ENCODE measurements at regions not wholly inside any gene's neighbourhood (a gene's known extent, or its start where the extent isn't known, plus 50 kb on each side); places are given as distances from the start of the nearest gene placed in this dataset.
A peak's percentile ranks its signal among the peaks of the same experiment; 100 is the strongest.

DNA sequence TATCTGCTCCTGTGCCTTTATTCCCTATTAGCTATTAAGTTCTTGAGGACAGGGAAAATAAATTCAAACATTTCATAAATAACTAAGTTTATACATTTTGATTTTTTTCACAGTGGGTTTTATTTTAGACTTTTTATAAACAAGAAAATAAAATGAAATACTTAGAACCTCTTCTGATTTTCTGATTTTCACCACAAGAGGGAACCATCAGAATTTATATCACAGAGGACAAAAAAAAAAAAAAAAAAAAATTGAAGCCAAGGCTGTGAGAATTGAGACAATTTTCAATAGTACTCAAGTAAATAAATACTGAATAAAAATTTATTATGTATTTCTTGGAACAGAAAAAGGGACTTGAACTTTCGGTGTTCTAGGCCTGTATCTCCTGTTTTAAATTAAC, 288.1 kb downstream of the SH3BGRL start:
- peak; percentile 28 for FAIRE-seq

DNA sequence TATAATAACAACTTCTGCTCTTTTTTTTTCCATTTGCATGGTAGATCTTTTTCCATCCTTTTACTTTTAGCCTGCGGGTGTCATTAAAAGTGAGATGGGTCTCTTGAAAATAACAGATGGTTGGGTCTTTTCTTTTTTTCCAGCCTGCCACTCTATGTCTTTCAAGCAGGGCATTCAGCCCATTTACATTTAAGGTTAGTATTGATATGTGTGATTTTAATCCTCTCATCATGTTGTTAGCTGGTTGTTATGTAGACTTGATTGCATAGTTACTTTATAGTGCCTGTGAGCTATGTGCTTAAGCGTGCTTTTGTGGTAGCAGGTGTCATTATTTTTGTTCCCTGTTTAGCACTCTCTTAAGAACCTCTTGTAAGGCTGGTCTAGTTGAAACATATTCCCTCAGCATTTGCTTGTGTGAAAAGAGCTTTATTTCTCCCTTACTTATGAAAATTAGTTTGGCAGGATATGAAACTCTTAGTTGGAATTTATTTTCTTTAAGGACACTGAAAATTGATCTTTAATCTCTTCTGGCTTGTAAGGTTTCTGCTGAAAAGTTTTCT, 326.1 kb downstream of the SH3BGRL start:
- FAIRE-seq, result no peak

DNA sequence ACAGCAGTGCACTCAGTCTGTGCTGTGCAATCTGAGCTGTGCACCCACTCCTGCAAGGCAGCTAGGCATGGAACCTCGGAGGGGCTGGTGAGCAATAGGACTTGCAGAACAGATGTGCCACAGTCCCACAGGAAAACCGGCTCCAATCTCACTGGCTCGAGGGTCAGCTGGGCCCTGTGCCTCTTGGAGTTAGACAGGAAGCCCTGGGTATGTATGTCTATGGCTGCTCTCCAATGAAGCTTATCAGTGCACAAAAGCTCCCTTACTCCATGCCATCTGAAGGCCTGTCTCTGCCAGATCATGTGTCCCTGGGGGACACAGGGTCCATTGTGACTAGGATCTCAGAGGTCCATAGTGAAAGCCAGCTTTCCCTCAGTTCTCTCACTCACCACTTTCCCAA, 335.8 kb downstream of the SH3BGRL start:
- FAIRE-seq, result no peak

DNA sequence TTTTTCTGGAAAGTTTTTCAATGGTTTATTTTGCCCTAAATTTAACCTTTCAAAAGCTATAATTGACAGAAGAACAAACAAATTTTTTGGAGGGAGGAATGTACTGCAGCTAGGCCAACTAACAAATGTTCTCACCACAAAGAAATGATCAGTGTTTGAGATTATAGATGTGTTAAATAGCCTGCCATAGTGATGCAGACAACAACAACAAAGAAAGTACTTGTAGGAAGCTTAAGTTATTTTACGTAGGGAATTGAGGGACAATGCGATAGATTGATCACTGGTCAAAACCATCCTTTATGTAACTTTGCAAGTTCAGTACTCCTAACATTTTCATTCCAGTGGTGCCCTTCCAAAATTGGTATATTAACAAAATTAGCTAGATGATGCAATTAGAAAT, 340.4 kb downstream of the SH3BGRL start:
- FAIRE-seq, result no peak

DNA sequence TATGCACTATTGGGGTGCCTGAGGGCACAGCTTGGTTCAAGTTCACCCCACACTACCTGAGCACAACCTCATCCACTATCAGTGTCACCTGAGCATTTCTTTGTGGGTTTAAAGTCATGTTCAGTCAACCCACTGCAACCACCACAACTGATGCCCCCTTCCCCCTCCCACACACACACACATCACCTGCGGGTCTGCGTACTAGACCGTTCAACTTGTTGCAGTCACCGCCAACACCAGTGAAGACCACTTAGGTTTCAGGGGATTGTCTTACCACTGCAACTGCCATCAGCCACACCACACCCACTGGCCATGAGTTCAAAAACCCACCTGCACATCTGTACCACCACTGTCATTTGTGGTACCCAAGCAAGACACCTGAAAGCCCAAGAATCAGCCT, 355.0 kb downstream of the SH3BGRL start:
- FAIRE-seq, result no peak

DNA sequence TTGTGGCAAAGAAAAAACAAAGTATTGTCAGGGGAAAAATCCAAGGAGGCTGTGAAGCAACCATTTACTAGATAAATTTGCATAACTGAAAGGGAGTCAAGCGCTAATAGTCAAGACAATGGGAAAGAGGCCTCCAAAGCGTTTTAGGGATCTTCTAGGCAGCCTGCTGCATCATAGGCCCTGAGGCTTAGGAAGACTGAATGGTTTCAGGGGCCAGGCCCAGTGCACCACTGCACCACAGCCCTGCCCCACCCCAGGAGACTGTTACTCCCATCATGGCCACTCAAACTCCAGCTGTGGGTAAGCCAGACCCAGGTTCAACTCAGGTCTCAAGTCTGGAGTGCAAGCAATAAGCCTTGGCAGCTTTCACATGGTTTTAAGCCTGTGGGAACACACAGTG, 362.9 kb downstream of the SH3BGRL start:
- FAIRE-seq, result no peak

DNA sequence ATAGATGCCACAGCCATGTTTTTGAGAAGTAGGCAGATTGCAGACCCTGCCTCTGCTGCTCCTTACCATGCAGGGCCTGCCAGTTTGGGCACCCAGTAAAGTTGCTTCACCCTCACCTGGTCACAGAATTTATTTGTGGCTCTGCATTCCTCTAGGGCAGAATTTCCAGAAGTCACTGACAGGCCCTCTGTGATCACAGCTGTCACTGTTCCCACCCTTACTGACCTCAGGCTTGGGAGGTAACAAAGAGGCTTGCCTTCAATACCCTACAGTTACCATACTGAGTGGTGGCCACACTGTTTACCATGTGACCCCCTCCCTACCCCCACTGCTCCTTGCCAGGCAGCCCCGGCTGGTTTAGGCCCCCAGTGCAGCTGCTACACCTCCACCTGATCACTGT, 375.1 kb downstream of the SH3BGRL start:
- FAIRE-seq, result no peak

DNA sequence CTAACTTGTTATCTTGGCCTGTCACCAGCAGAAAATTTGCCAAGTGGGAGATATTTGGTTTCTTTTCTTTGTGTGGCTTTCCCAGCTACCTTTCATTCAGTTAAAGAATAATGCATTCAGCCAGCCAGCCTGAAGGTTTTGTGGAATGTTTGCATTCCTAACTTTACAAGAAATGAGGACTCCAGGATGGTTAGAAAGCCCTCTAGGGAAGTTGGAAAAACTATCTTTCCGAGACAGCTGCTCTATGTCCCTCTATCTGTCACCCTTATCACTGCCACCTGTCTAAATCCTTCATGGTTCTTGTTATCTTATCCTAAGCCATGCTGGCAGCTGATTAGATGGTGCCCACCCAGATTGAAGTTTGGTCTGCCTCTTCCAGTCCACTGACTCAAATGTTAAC, 384.2 kb downstream of the SH3BGRL start:
- no peak for FAIRE-seq

DNA sequence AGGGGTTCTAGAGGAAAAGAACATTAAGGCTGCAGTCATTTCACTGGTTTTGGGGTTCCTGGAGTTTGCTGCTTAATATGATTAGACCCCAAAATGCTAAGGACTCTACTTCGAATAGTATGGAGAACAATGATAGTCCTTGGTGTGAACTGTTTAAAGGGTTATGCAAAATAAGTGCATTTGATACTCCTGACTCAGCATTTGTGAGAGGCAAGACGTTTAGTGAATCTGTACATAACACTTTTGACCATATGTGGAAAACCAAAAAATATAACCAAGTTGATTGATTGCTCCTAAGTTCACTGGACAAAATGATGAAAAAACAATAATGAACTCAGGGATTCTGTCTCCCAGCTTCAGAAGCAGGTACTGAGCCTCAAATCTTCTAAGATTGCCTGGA, 414.1 kb downstream of the SH3BGRL start:
- no peak for FAIRE-seq

DNA sequence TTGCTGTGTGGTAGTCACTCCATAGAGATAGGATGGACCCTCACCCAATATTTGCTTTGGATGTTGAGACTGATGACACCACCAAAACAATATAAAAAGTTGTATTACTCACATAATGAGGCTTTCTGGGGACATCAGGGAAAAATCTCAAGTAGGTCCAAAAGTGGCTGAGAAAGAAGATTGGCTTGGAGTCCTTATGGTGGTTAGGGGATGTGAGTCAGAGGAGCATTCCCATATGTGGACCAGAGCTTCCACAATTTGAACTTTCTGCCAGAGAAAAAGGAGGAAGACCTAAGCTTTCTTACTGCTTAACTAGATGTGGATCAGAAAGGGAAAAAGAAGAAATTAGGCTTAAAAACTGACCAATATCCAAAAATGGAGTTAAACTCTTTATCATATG, 460.5 kb downstream of the SH3BGRL start:
- FAIRE-seq, result no peak

DNA sequence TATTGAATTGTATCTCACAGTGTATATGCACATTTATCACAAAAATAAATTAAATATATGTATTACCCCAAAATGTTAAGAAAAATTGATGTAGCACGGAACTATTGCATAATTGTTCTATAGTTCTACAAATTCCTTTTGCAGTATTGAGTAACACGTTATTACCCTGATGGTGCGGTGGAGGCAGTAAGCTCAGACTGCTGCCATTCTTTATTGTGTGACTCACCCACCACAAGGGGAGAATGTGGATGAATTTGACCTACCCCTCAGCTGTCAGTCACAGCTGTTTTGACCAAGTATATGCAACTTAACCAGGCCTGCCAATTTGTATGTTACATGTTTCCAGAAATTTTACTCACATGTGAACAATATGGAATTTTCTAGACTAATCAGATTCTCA, 506.6 kb downstream of the SH3BGRL start:
- FAIRE-seq, result no peak

DNA sequence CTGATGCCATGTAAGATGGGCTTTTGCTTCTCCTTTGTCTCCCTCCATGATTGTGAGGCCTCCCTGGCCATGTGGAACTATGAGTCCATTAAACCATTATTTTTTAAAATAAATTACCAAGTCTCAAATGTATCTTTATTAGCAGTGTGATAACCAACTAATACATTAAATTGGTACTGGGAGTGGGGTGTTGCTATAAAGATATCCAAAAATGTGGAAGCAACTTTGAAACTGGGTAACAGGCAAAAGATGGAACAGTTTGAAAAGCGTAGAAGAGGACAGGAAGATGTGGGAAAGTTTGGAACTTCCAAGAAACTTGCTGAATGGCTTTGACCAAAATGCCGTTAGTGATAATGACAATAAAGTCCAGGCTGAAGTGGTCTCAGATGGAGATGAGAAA, 526.7 kb downstream of the SH3BGRL start:
- FAIRE-seq, result no peak

DNA sequence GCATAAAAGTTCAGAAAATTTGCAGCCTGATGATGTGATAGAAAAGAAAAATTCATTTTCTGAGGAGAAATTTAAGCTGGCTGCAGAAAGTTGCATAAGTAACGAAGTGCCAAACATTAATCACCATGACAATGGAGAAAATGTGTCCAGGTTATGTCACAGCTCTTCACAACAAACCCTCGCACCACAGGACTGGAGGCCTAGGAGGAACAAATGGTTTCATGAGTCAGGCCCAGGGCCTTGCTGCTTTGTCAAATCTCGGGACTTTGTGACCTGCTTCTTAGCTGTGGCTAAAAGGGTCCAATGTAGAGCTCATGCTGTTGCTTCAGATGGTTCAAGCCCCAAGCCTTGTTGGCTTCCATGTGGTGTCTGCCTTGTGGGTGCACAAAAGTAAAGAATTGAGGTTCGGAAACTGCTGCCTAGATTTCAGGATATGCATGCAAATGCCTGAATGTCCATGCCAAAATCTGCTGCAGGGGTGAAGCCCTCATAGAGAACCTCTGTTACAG, 527.4 kb downstream of the SH3BGRL start:
- no peak for FAIRE-seq

DNA sequence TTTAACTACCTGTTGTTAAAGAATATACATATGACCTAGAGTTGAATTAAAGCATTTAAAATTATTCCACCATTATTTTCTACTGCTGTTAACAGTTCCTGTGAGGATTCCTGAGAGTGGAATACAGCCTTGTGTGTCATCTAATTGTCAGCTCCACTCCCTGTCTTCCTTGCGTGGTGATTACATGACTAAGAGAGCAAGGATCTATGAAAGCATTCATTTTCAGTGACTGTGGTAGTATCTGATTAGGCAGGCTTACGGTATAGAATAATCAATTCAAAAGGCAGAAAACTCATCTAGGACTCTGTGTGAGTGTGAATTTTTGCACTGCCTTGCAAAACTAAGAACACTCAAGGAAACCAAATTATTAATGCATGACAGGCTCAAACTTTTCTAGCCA, 577.8 kb downstream of the SH3BGRL start:
- no peak for FAIRE-seq

DNA sequence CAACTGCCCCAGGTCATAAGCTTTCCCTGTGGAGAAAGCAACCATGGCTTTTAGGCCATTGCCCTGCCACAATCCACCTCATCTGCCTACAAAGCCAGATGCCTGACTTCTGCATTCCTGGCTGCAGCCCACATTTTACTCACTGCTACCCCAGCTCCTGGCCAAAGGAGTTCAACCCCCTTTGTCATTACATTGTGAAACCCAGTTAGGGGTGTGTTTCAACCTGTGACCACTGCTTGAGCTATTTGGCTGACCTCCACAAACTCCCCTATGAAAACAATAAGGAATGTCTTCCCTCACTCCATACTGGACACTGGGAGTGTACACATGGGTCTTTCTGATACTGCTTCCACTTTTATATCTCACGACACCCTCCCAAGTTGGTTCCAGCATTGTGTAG, 589.2 kb downstream of the SH3BGRL start:
- no peak for FAIRE-seq

All from colon (tissue), 2 donors.